ENCODE measurements at regions not wholly inside any gene's neighbourhood (a gene's known extent, or its start where the extent isn't known, plus 50 kb on each side); places are given as distances from the start of the nearest gene placed in this dataset.

DNA sequence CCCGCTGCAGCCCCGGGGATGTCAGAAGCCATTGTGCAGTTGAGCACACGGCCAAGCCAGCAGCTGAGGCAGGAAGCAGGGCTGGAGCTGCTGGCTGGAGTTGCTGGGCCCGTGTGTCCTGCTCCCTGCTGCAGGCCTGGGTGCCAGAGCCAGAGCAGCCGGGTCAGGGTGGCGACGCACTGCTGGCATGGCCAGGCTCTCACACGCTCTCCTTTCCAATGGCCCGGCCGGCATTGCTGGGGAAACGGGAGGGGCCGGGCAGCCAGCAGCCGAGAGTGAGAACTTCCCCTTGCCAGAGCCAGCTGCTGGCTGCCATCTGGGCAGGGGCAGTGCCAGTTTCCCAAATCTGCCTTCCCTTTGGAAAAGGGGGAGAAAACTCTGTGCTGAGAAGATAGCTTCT, 82.4 kb upstream of the PROX1 start:
- ChIA-PET CTCF (no interaction called here), POLR2A (no interaction called here)
- H3K9me3 ChIP-seq (ENCODE audit: control extremely low read depth in 1 of 3, control insufficient read depth in 2 of 3, insufficient read depth in 1 of 3, low read length in 2 of 3): no peaks in the 10 kb centered on the region
- peaks cover 16% of the 10 kb centered on the region for H3K27me3 Mint-ChIP-seq
- H3K9ac ChIP-seq (ENCODE audit: low read length): no peak overlapping the region
- no peaks in the 10 kb centered on the region for H4K20me1 ChIP-seq (ENCODE audit: control insufficient read depth, insufficient read depth, low read length, poor library complexity, severe bottlenecking)
- no peak overlapping the region for H2AFZ ChIP-seq (ENCODE audit: insufficient read depth, low read depth, low read length, poor library complexity, severe bottlenecking)
- H3K79me2 ChIP-seq (ENCODE audit: control insufficient read depth, insufficient read depth, low read length): no peaks in the 10 kb centered on the region
- no peaks in the 10 kb centered on the region for H3K4me1 ChIP-seq (ENCODE audit: control insufficient read depth in 2 of 2, insufficient read depth in 2 of 2, low read length in 2 of 2)
- H3K9me3 Mint-ChIP-seq (ENCODE audit: insufficient read depth): no peaks in the 10 kb centered on the region
- no peak for ATAC-seq (ENCODE audit: low read depth)
- H3K4me3 Mint-ChIP-seq: no peak overlapping the region
- H3K4me3 ChIP-seq (ENCODE audit: control extremely low read depth in 1 of 5, extremely low read depth in 1 of 5, insufficient read depth in 1 of 5, low read depth in 2 of 5, low read length in 4 of 5): no peak overlapping the region
- 71% methylated on average over 13 of the region's 13 CpGs for WGBS (ENCODE audit: insufficient coverage)
- no peak for TF ChIP-seq EZH2 (IDR thresholded peaks at IDR 0.05; ENCODE audit: borderline replicate concordance, insufficient read depth, low read depth, low read length, poor library complexity, severe bottlenecking)
- TF ChIP-seq, protein P1, sequence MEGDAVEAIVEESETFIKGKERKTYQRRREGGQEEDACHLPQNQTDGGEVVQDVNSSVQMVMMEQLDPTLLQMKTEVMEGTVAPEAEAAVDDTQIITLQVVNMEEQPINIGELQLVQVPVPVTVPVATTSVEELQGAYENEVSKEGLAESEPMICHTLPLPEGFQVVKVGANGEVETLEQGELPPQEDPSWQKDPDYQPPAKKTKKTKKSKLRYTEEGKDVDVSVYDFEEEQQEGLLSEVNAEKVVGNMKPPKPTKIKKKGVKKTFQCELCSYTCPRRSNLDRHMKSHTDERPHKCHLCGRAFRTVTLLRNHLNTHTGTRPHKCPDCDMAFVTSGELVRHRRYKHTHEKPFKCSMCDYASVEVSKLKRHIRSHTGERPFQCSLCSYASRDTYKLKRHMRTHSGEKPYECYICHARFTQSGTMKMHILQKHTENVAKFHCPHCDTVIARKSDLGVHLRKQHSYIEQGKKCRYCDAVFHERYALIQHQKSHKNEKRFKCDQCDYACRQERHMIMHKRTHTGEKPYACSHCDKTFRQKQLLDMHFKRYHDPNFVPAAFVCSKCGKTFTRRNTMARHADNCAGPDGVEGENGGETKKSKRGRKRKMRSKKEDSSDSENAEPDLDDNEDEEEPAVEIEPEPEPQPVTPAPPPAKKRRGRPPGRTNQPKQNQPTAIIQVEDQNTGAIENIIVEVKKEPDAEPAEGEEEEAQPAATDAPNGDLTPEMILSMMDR (IDR thresholded peaks at IDR 0.05): no peak
- peaks cover 0 to 2% (median 0%) of the 10 kb centered on the region in 4 experiments for H3K27me3 ChIP-seq (replicated peaks in 1 of 4; ENCODE audit: control extremely low read depth in 1 of 4, control insufficient read depth in 3 of 4, insufficient read depth in 4 of 4, low read length in 3 of 4)
- no peak overlapping the region for H3K27ac ChIP-seq (ENCODE audit: low read length in 2 of 2)
- intact Hi-C loops (cut with micrococcal nuclease): no loop called here
- H3K4me1 Mint-ChIP-seq: no peaks in the 10 kb centered on the region
- no peak overlapping the region for H3K4me2 ChIP-seq (replicated peaks; ENCODE audit: low read depth, low read length, poor library complexity, severe bottlenecking)
- H3K36me3 ChIP-seq (replicated peaks in 1 of 2; ENCODE audit: control extremely low read depth in 1 of 2, control insufficient read depth in 1 of 2, extremely low read depth in 1 of 2, insufficient read depth in 2 of 2, low read length in 1 of 2): no peaks in the 10 kb centered on the region
- no peak for DNase-seq
- no peak overlapping the region for H3K27ac Mint-ChIP-seq

DNA sequence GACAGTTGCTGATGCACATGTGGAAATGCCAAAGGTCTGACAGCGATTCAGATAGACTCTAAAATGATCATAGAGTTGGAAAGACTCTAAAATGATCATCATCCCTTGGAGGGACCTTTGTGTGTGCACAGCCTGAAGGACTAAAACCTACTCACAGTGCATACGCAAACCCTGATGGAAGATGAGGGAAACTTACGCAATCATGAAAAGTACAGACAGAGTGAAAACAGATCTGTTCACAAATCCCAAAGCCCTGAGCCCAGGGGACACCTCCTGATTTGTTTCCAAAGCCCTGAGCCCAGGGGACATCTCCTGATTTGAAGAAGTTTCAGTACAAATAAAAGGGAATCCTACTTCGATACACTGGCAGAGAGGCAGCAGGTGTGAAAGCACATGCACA, 79.3 kb upstream of the PROX1 start:
- POLR2A ChIA-PET: no interaction called here
- no CpG with 5 or more reads among the region's 4 CpGs for WGBS (ENCODE audit: insufficient coverage)
- no peak overlapping the region for H3K4me3 ChIP-seq (ENCODE audit: control extremely low read depth in 1 of 5, extremely low read depth in 1 of 5, insufficient read depth in 1 of 5, low read depth in 2 of 5, low read length in 4 of 5)
- H2AFZ ChIP-seq (ENCODE audit: insufficient read depth, low read depth, low read length, poor library complexity, severe bottlenecking): no peak overlapping the region
- no peak overlapping the region for H3K27ac Mint-ChIP-seq
- ATAC-seq (ENCODE audit: low read depth) (no peak), DNase-seq (no peak)
- CTCF ChIA-PET: no interaction called here
- no peak overlapping the region for H3K27ac ChIP-seq (ENCODE audit: low read length in 2 of 2)
- no peak overlapping the region for H3K9ac ChIP-seq (ENCODE audit: low read length)
- no peaks in the 10 kb centered on the region for H3K4me1 ChIP-seq (ENCODE audit: control insufficient read depth in 2 of 2, insufficient read depth in 2 of 2, low read length in 2 of 2)
- intact Hi-C loops (cut with micrococcal nuclease): no loop called here
- TF ChIP-seq, protein P1 (IDR thresholded peaks at IDR 0.05): no peak
- TF ChIP-seq EZH2 (IDR thresholded peaks at IDR 0.05; ENCODE audit: borderline replicate concordance, insufficient read depth, low read depth, low read length, poor library complexity, severe bottlenecking): no peak
- H4K20me1 ChIP-seq (ENCODE audit: control insufficient read depth, insufficient read depth, low read length, poor library complexity, severe bottlenecking): no peaks in the 10 kb centered on the region
- H3K36me3 ChIP-seq (replicated peaks in 1 of 2; ENCODE audit: control extremely low read depth in 1 of 2, control insufficient read depth in 1 of 2, extremely low read depth in 1 of 2, insufficient read depth in 2 of 2, low read length in 1 of 2): no peaks in the 10 kb centered on the region
- no peaks in the 10 kb centered on the region for H3K9me3 ChIP-seq (ENCODE audit: control extremely low read depth in 1 of 3, control insufficient read depth in 2 of 3, insufficient read depth in 1 of 3, low read length in 2 of 3)
- H3K27me3 Mint-ChIP-seq: peaks cover 8% of the 10 kb centered on the region
- H3K4me2 ChIP-seq (replicated peaks; ENCODE audit: low read depth, low read length, poor library complexity, severe bottlenecking): no peak overlapping the region
- no peak overlapping the region for H3K4me3 Mint-ChIP-seq
- H3K27me3 ChIP-seq (replicated peaks in 1 of 4; ENCODE audit: control extremely low read depth in 1 of 4, control insufficient read depth in 3 of 4, insufficient read depth in 4 of 4, low read length in 3 of 4): no peaks in the 10 kb centered on the region
- no peaks in the 10 kb centered on the region for H3K79me2 ChIP-seq (ENCODE audit: control insufficient read depth, insufficient read depth, low read length)
- H3K9me3 Mint-ChIP-seq (ENCODE audit: insufficient read depth): no peaks in the 10 kb centered on the region
- no peaks in the 10 kb centered on the region for H3K4me1 Mint-ChIP-seq

Measured in B cell (primary cell).